ENCODE measurements at regions not wholly inside any gene's neighbourhood (a gene's known extent, or its start where the extent isn't known, plus 50 kb on each side); places are given as distances from the start of the nearest gene placed in this dataset.

DNA sequence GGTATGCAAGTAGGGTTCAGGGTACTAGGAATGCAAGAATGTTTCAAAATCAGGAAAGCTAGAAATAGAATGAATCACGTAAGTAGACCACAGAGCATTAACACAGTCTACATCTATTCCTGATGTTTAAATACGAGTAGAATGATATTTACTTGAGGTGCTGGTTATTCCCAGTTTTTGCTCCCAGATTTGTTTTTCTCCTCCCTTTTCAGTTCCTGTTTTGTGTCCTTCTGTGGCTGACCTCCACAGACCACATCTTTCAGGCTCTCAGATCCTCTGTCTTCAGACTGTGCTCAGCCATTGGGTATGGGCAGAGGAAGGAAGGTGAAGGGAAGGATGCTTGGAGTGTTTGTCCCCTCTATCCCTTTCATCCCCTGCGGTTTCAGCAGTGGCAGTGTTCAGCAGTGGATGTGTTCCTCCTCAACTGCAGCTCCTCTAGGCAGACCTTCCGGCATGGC, 276.6 kb downstream of the ZNF621 start:
- no peak overlapping the region for H2AFZ ChIP-seq (ENCODE audit: low read length)
- H3K36me3 ChIP-seq (ENCODE audit: insufficient read depth, low read length): no peaks in the 10 kb centered on the region
- no peaks in the 10 kb centered on the region for H3K79me2 ChIP-seq (ENCODE audit: insufficient read depth, low read depth, low read length)
- no TSS peak for BruUV-seq (replicated peaks)
- no peak overlapping the region for H3K4me3 ChIP-seq (ENCODE audit: low read depth, low read length, poor library complexity, severe bottlenecking)
- H3K4me2 ChIP-seq (ENCODE audit: low read length): no peak overlapping the region
- CTCF ChIA-PET (ENCODE audit: unreplicated experiment): no interaction called here
- no peaks in the 10 kb centered on the region for H3K9me3 ChIP-seq (ENCODE audit: low read length)
- no peak for DNase-seq (ENCODE audit: low spot score)
- H3K9me2 ChIP-seq (ENCODE audit: insufficient read depth, low read length): no peaks in the 10 kb centered on the region
- POLR2A ChIA-PET: no interaction called here
- intact Hi-C loops (cut with micrococcal nuclease; ENCODE audit: unreplicated experiment): no loop called here
- no peaks in the 10 kb centered on the region for H3K4me1 ChIP-seq (ENCODE audit: insufficient read depth, low read length, poor library complexity, severe bottlenecking)
- H3K27ac ChIP-seq (ENCODE audit: low read depth, low read length, poor library complexity, severe bottlenecking): no peak overlapping the region
- H4K20me1 ChIP-seq (ENCODE audit: insufficient read depth, low read length): no peaks in the 10 kb centered on the region
- TF ChIP-seq EZH2phosphoT487 (IDR thresholded peaks at IDR 0.05; ENCODE audit: borderline replicate concordance, low read depth, low read length): no peak
- TF ChIP-seq, protein P1, sequence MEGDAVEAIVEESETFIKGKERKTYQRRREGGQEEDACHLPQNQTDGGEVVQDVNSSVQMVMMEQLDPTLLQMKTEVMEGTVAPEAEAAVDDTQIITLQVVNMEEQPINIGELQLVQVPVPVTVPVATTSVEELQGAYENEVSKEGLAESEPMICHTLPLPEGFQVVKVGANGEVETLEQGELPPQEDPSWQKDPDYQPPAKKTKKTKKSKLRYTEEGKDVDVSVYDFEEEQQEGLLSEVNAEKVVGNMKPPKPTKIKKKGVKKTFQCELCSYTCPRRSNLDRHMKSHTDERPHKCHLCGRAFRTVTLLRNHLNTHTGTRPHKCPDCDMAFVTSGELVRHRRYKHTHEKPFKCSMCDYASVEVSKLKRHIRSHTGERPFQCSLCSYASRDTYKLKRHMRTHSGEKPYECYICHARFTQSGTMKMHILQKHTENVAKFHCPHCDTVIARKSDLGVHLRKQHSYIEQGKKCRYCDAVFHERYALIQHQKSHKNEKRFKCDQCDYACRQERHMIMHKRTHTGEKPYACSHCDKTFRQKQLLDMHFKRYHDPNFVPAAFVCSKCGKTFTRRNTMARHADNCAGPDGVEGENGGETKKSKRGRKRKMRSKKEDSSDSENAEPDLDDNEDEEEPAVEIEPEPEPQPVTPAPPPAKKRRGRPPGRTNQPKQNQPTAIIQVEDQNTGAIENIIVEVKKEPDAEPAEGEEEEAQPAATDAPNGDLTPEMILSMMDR (conservative IDR thresholded peaks at IDR 0.05; ENCODE audit: low read length): no peak

GRCh38 chr3:40803311-40803710, 278.6 kb downstream of the ZNF621 start:
- no peaks in the 10 kb centered on the region for H4K20me1 ChIP-seq (ENCODE audit: insufficient read depth, low read length)
- DNase-seq (ENCODE audit: low spot score): no peak
- no peaks in the 10 kb centered on the region for H3K4me1 ChIP-seq (ENCODE audit: insufficient read depth, low read length, poor library complexity, severe bottlenecking)
- no peaks in the 10 kb centered on the region for H3K79me2 ChIP-seq (ENCODE audit: insufficient read depth, low read depth, low read length)
- H3K36me3 ChIP-seq (ENCODE audit: insufficient read depth, low read length): no peaks in the 10 kb centered on the region
- no TSS peak for BruUV-seq (replicated peaks)
- TF ChIP-seq, protein P1 (conservative IDR thresholded peaks at IDR 0.05; ENCODE audit: low read length): no peak
- TF ChIP-seq EZH2phosphoT487 (IDR thresholded peaks at IDR 0.05; ENCODE audit: borderline replicate concordance, low read depth, low read length): no peak
- POLR2A ChIA-PET: no interaction called here
- H3K4me3 ChIP-seq (ENCODE audit: low read depth, low read length, poor library complexity, severe bottlenecking): no peak overlapping the region
- CTCF ChIA-PET (ENCODE audit: unreplicated experiment): no interaction called here
- intact Hi-C loops (cut with micrococcal nuclease; ENCODE audit: unreplicated experiment): no loop called here
- H3K9me3 ChIP-seq (ENCODE audit: low read length): no peaks in the 10 kb centered on the region
- no peak overlapping the region for H3K4me2 ChIP-seq (ENCODE audit: low read length)
- H3K27ac ChIP-seq (ENCODE audit: low read depth, low read length, poor library complexity, severe bottlenecking): no peak overlapping the region
- no peaks in the 10 kb centered on the region for H3K9me2 ChIP-seq (ENCODE audit: insufficient read depth, low read length)
- H2AFZ ChIP-seq (ENCODE audit: low read length): no peak overlapping the region

DNA sequence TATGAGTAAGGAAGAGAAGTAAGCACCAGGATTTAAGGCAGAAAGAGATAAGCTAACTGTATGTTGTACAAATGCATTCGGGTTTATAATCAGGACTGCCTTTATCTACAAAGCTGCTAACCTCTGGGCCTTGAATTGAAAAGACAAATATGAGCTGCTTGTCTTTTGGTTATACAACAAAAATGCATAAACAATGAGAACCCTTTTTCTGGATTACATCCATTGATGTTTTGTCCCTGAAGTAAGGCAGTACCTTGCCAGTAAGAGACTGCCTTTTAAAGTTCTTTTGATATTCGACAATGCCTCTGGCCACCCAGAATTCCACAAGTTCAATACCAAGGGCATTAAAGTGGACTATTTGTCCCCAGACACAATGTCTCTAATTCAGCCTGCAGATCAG, 280.7 kb downstream of the ZNF621 start:
- BruUV-seq (replicated peaks): no TSS peak
- ChIA-PET POLR2A (no interaction called here), CTCF (ENCODE audit: unreplicated experiment) (no interaction called here)

More for the DNA sequence above, 280.7 kb downstream of the ZNF621 start:
- Histone ChIP-seq H3K4me2 (ENCODE audit: low read length) (no peak overlapping the region), H2AFZ (ENCODE audit: low read length) (no peak overlapping the region), H3K36me3 (ENCODE audit: insufficient read depth, low read length) (no peaks in the 10 kb centered on the region), H3K4me1 (ENCODE audit: insufficient read depth, low read length, poor library complexity, severe bottlenecking) (no peaks in the 10 kb centered on the region), H3K9me3 (ENCODE audit: low read length) (0 out of 2 replicates have a peak, but pooled peaks cover under 1% of the 10 kb centered on the region), H4K20me1 (ENCODE audit: insufficient read depth, low read length) (no peaks in the 10 kb centered on the region), H3K27ac (ENCODE audit: low read depth, low read length, poor library complexity, severe bottlenecking) (no peak overlapping the region), H3K4me3 (ENCODE audit: low read depth, low read length, poor library complexity, severe bottlenecking) (no peak overlapping the region), H3K9me2 (ENCODE audit: insufficient read depth, low read length) (no peaks in the 10 kb centered on the region), H3K79me2 (ENCODE audit: insufficient read depth, low read depth, low read length) (no peaks in the 10 kb centered on the region)
- no peak for DNase-seq (ENCODE audit: low spot score)
- no peak for TF ChIP-seq EZH2phosphoT487 (IDR thresholded peaks at IDR 0.05; ENCODE audit: borderline replicate concordance, low read depth, low read length)
- TF ChIP-seq, protein P1 (conservative IDR thresholded peaks at IDR 0.05; ENCODE audit: low read length): no peak
- intact Hi-C loops (cut with micrococcal nuclease; ENCODE audit: unreplicated experiment): no loop called here

Data from OCI-LY7 (cell line).